ENCODE measurements at regions not wholly inside any gene's neighbourhood (a gene's known extent, or its start where the extent isn't known, plus 50 kb on each side); places are given as distances from the start of the nearest gene placed in this dataset.

GRCh38 chr3:113129168-113129567 is 82.2 kb upstream of the BOC start (continued):
- TF ChIP-seq HDAC6 (IDR thresholded peaks at IDR 0.05; ENCODE audit: low read depth, low read length): no peak
- no peak for TF ChIP-seq TAF1 (IDR thresholded peaks at IDR 0.05; ENCODE audit: low read depth, low read length)
- TF ChIP-seq CBX8 (IDR thresholded peaks at IDR 0.05; ENCODE audit: borderline replicate concordance, low read depth, low read length): no peak
- no peak for TF ChIP-seq SIRT6 (IDR thresholded peaks at IDR 0.05; ENCODE audit: low read length)
- no peak for TF ChIP-seq CREB1 (IDR thresholded peaks at IDR 0.05)
- TF ChIP-seq KDM5A (IDR thresholded peaks at IDR 0.05; ENCODE audit: low read length): no peak
- TF ChIP-seq CHD1 (IDR thresholded peaks at IDR 0.05; ENCODE audit: low read depth, low read length): no peak
- no peak for TF ChIP-seq TEAD4 (IDR thresholded peaks at IDR 0.05; ENCODE audit: low read depth, low read length)
- no peak for TF ChIP-seq GTF2F1 (IDR thresholded peaks at IDR 0.05; ENCODE audit: borderline replicate concordance, low read depth, low read length)
